Activated CD4-positive, alpha-beta memory T cell treated with anti-CD3 and anti-CD28 coated beads, Interleukin-2, amount 10 ng/mL, durations not matched to agents 7 days and 5 days (primary cell): ENCODE measurements at regions not wholly inside any gene's neighbourhood (a gene's known extent, or its start where the extent isn't known, plus 50 kb on each side); places are given as distances from the start of the nearest gene placed in this dataset.
"Not testable (repeated sequence)": the region's sequence is repeated elsewhere in the genome, so short reads cannot be mapped to it uniquely, and the experiment has no call there.

Experiments
- CTCF ChIA-PET: fragments of 350-600 bp; sonication (Branson Sonifier 250); formaldehyde crosslinking; loops from one replicate; lab custom pipeline; 2021; ENCODE audit warnings: antibody characterized with exemption, inconsistent platforms; lab: Charles Lee
- POLR2A ChIA-PET: fragments of 350-600 bp; sonication (Branson Sonifier 250); formaldehyde crosslinking; loops from one replicate; lab custom pipeline; 2021; ENCODE audit warnings: antibody characterized with exemption; lab: Charles Lee
- DNase-seq: peaks from one replicate; pipeline ENCODE4 v3.0.0-alpha.2; 2020
- H3K27ac Mint-ChIP-seq: one replicate; pipeline ENCODE4 v1.8.0; 2021; ENCODE audit warnings: mild to moderate bottlenecking, mixed read lengths
- H3K27me3 Mint-ChIP-seq: one replicate; pipeline ENCODE4 v1.8.0; 2021; ENCODE audit warnings: mixed read lengths
- H3K36me3 Mint-ChIP-seq: one replicate; pipeline ENCODE4 v1.8.0; 2021; ENCODE audit warnings: low read depth, mixed read lengths
- H3K4me1 Mint-ChIP-seq: one replicate; pipeline ENCODE4 v1.8.0; 2021; ENCODE audit warnings: mixed read lengths
- H3K4me3 Mint-ChIP-seq: one replicate; pipeline ENCODE4 v1.8.0; 2021; ENCODE audit warnings: mild to moderate bottlenecking, mixed read lengths
- H3K9me3 Mint-ChIP-seq: one replicate; pipeline ENCODE4 v1.8.0; 2021; ENCODE audit warnings: mixed read lengths

GRCh38 chr2:142827170-142827569 lies 50.3 kb upstream of the KYNU start:
- Mint-ChIP-seq H3K27ac (no peak overlapping the region), H3K27me3 (peaks cover 2% of the 10 kb centered on the region), H3K4me1 (no peaks in the 10 kb centered on the region), H3K9me3 (no peaks in the 10 kb centered on the region), H3K4me3 (no peak overlapping the region), H3K36me3 (no peaks in the 10 kb centered on the region)
- no peak for DNase-seq
- CTCF ChIA-PET, result no interaction called here
- POLR2A ChIA-PET, result no interaction called here

GRCh38 chr2:142825861-142826260 lies 51.6 kb upstream of the KYNU start:
- H3K4me1 Mint-ChIP-seq, result no peaks in the 10 kb centered on the region
- ChIA-PET CTCF (no interaction called here), POLR2A (no interaction called here)
- H3K4me3 Mint-ChIP-seq, result no peak overlapping the region
- no peak for DNase-seq
- H3K9me3 Mint-ChIP-seq, result no peaks in the 10 kb centered on the region
- no peak overlapping the region for H3K27ac Mint-ChIP-seq
- H3K27me3 Mint-ChIP-seq, result peaks cover 2% of the 10 kb centered on the region
- no peaks in the 10 kb centered on the region for H3K36me3 Mint-ChIP-seq

GRCh38 chr2:142824756-142825155 lies 52.7 kb upstream of the KYNU start:
- POLR2A ChIA-PET, result no interaction called here
- no peaks in the 10 kb centered on the region for H3K4me1 Mint-ChIP-seq
- no peak overlapping the region for H3K4me3 Mint-ChIP-seq
- CTCF ChIA-PET, result no interaction called here
- H3K27ac Mint-ChIP-seq, result no peak overlapping the region
- H3K9me3 Mint-ChIP-seq, result no peaks in the 10 kb centered on the region
- H3K36me3 Mint-ChIP-seq, result no peaks in the 10 kb centered on the region
- H3K27me3 Mint-ChIP-seq, result peaks cover 2% of the 10 kb centered on the region
- DNase-seq, result no peak

- Mint-ChIP-seq H3K4me1 (no peaks in the 10 kb centered on the region), H3K27me3 (peaks cover 2% of the 10 kb centered on the region), H3K36me3 (no peaks in the 10 kb centered on the region), H3K9me3 (no peaks in the 10 kb centered on the region), H3K4me3 (no peak overlapping the region), H3K27ac (no peak overlapping the region)
- no peak for DNase-seq
- POLR2A ChIA-PET, result no interaction called here
- CTCF ChIA-PET, result no interaction called here
These were observed 55.3 kb upstream of the KYNU start for GRCh38 chr2:142822190-142822589.

GRCh38 chr2:142819411-142819810 lies 58.1 kb upstream of the KYNU start:
- no peak for DNase-seq
- POLR2A ChIA-PET, result no interaction called here
- Mint-ChIP-seq H3K9me3 (no peaks in the 10 kb centered on the region), H3K27ac (no peak overlapping the region), H3K4me1 (no peaks in the 10 kb centered on the region), H3K27me3 (no peaks in the 10 kb centered on the region), H3K36me3 (no peaks in the 10 kb centered on the region), H3K4me3 (no peak overlapping the region)
- CTCF ChIA-PET, result no interaction called here

- ChIA-PET CTCF (no interaction called here), POLR2A (no interaction called here)
- Mint-ChIP-seq H3K4me1 (no peaks in the 10 kb centered on the region), H3K4me3 (no peak overlapping the region), H3K27me3 (no peaks in the 10 kb centered on the region), H3K9me3 (no peaks in the 10 kb centered on the region), H3K36me3 (no peaks in the 10 kb centered on the region), H3K27ac (no peak overlapping the region)
- no peak for DNase-seq
These were observed 62.1 kb upstream of the KYNU start for GRCh38 chr2:142815375-142815774.

GRCh38 chr2:142813830-142814829 lies 63.3 kb upstream of the KYNU start:
- POLR2A ChIA-PET, result no interaction called here
- H3K4me3 Mint-ChIP-seq, result no peak overlapping the region
- no peak overlapping the region for H3K27ac Mint-ChIP-seq
- H3K36me3 Mint-ChIP-seq, result no peaks in the 10 kb centered on the region
- no peaks in the 10 kb centered on the region for H3K4me1 Mint-ChIP-seq
- CTCF ChIA-PET, result no interaction called here
- DNase-seq, result no peak
- no peaks in the 10 kb centered on the region for H3K9me3 Mint-ChIP-seq
- no peaks in the 10 kb centered on the region for H3K27me3 Mint-ChIP-seq

GRCh38 chr2:142811644-142812043 lies 65.8 kb upstream of the KYNU start:
- H3K9me3 Mint-ChIP-seq, H3K4me3 Mint-ChIP-seq, H3K27ac Mint-ChIP-seq, POLR2A ChIA-PET, H3K36me3 Mint-ChIP-seq, H3K27me3 Mint-ChIP-seq, DNase-seq, CTCF ChIA-PET, H3K4me1 Mint-ChIP-seq: not testable (repeated sequence)

- Mint-ChIP-seq H3K4me1 (no peaks in the 10 kb centered on the region), H3K27me3 (no peaks in the 10 kb centered on the region), H3K4me3 (no peak overlapping the region), H3K27ac (no peak overlapping the region), H3K9me3 (no peaks in the 10 kb centered on the region), H3K36me3 (no peaks in the 10 kb centered on the region)
- POLR2A ChIA-PET, result no interaction called here
- DNase-seq, result no peak
- CTCF ChIA-PET, result no interaction called here
These were observed 72.2 kb upstream of the KYNU start for GRCh38 chr2:142805244-142805643.

GRCh38 chr2:142803158-142803557 lies 74.3 kb upstream of the KYNU start:
- Mint-ChIP-seq H3K27ac (no peak overlapping the region), H3K9me3 (no peaks in the 10 kb centered on the region), H3K36me3 (no peaks in the 10 kb centered on the region), H3K4me3 (no peak overlapping the region), H3K27me3 (no peaks in the 10 kb centered on the region), H3K4me1 (no peaks in the 10 kb centered on the region)
- ChIA-PET POLR2A (no interaction called here), CTCF (no interaction called here)
- DNase-seq, result no peak

- DNase-seq, result no peak
- Mint-ChIP-seq H3K9me3 (no peaks in the 10 kb centered on the region), H3K4me1 (no peaks in the 10 kb centered on the region), H3K27ac (no peak overlapping the region), H3K27me3 (no peaks in the 10 kb centered on the region), H3K36me3 (no peaks in the 10 kb centered on the region), H3K4me3 (no peak overlapping the region)
- POLR2A ChIA-PET, result no interaction called here
- CTCF ChIA-PET, result no interaction called here
These were observed 80.9 kb upstream of the KYNU start for GRCh38 chr2:142796588-142796987.

GRCh38 chr2:142796161-142796560 lies 81.3 kb upstream of the KYNU start:
- Mint-ChIP-seq H3K27me3 (no peaks in the 10 kb centered on the region), H3K36me3 (no peaks in the 10 kb centered on the region), H3K27ac (no peak overlapping the region), H3K4me3 (no peak overlapping the region), H3K9me3 (no peaks in the 10 kb centered on the region), H3K4me1 (no peaks in the 10 kb centered on the region)
- CTCF ChIA-PET, result no interaction called here
- POLR2A ChIA-PET, result no interaction called here
- DNase-seq, result no peak

GRCh38 chr2:142794850-142795249 lies 82.6 kb upstream of the KYNU start:
- CTCF ChIA-PET, result no interaction called here
- DNase-seq, result no peak
- H3K9me3 Mint-ChIP-seq, result no peaks in the 10 kb centered on the region
- no peak overlapping the region for H3K4me3 Mint-ChIP-seq
- H3K4me1 Mint-ChIP-seq, result no peaks in the 10 kb centered on the region
- no peaks in the 10 kb centered on the region for H3K27me3 Mint-ChIP-seq
- H3K27ac Mint-ChIP-seq, result no peak overlapping the region
- H3K36me3 Mint-ChIP-seq, result no peaks in the 10 kb centered on the region
- POLR2A ChIA-PET, result no interaction called here

GRCh38 chr2:142792328-142792727 lies 85.1 kb upstream of the KYNU start:
- DNase-seq, H3K9me3 Mint-ChIP-seq, H3K36me3 Mint-ChIP-seq, POLR2A ChIA-PET, CTCF ChIA-PET, H3K27me3 Mint-ChIP-seq, H3K4me1 Mint-ChIP-seq, H3K4me3 Mint-ChIP-seq, H3K27ac Mint-ChIP-seq: not testable (repeated sequence)
